Endothelial cell (in vitro differentiated cells): ENCODE measurements at regions not wholly inside any gene's neighbourhood (a gene's known extent, or its start where the extent isn't known, plus 50 kb on each side); places are given as distances from the start of the nearest gene placed in this dataset.
"Not testable (repeated sequence)": the region's sequence is repeated elsewhere in the genome, so short reads cannot be mapped to it uniquely, and the experiment has no call there.

Experiments used
- DNase-seq: peaks from one replicate; pipeline ENCODE4 v3.0.0; 2021; ENCODE audit warnings: low spot score
- H3K27ac Mint-ChIP-seq: one replicate; pipeline ENCODE4 v1.8.0; 2021; ENCODE audit warnings: mixed read lengths, inconsistent platforms; ENCODE audit not compliant: unreplicated experiment
- H3K27me3 Mint-ChIP-seq: one replicate; pipeline ENCODE4 v1.8.0; 2021; ENCODE audit warnings: mild to moderate bottlenecking, moderate library complexity, mixed read lengths, inconsistent platforms; ENCODE audit not compliant: unreplicated experiment
- H3K36me3 Mint-ChIP-seq: one replicate; pipeline ENCODE4 v1.8.0; 2021; ENCODE audit warnings: mild to moderate bottlenecking, low read depth, mixed read lengths, inconsistent platforms; ENCODE audit not compliant: unreplicated experiment
- H3K4me1 Mint-ChIP-seq: one replicate; pipeline ENCODE4 v1.8.0; 2021; ENCODE audit warnings: mild to moderate bottlenecking, mixed read lengths, inconsistent platforms; ENCODE audit not compliant: unreplicated experiment
- H3K4me3 Mint-ChIP-seq: one replicate; pipeline ENCODE4 v1.8.0; 2021; ENCODE audit warnings: mild to moderate bottlenecking, mixed read lengths, inconsistent platforms; ENCODE audit not compliant: unreplicated experiment
- H3K9me3 Mint-ChIP-seq: one replicate; pipeline ENCODE4 v1.8.0; 2021; ENCODE audit warnings: mixed read lengths, inconsistent platforms; ENCODE audit not compliant: unreplicated experiment
- TF ChIP-seq, protein P1 (sequence below): fragments of 200-600 bp; sonication (generic); IDR thresholded peaks from one replicate; pipeline ENCODE4 v1.5.0; 2021; ENCODE audit warnings: antibody characterized with exemption; ENCODE audit not compliant: unreplicated experiment

DNA sequence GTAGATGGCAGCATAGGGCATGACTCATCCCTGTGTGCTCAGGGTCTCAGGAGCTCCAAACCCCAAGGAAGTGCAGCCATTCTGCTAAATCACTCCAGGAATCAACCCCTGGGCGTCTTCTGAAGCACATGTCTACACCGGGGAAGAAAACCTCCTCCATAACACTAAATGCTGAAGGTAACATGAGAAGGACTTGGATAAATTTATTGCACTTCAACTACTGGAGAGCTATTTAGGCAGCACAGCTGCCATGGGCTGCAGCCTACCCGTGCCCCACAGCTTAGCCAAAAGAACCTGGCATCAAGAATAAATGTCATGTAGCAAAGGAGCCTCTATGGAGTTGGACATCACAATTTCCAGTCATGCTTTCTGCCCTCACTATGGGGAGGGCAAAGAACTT is 141.7 kb downstream of the GPCPD1 start:
- H3K4me1 Mint-ChIP-seq = no peaks in the 10 kb centered on the region
- DNase-seq = no peak
- TF ChIP-seq, protein P1, sequence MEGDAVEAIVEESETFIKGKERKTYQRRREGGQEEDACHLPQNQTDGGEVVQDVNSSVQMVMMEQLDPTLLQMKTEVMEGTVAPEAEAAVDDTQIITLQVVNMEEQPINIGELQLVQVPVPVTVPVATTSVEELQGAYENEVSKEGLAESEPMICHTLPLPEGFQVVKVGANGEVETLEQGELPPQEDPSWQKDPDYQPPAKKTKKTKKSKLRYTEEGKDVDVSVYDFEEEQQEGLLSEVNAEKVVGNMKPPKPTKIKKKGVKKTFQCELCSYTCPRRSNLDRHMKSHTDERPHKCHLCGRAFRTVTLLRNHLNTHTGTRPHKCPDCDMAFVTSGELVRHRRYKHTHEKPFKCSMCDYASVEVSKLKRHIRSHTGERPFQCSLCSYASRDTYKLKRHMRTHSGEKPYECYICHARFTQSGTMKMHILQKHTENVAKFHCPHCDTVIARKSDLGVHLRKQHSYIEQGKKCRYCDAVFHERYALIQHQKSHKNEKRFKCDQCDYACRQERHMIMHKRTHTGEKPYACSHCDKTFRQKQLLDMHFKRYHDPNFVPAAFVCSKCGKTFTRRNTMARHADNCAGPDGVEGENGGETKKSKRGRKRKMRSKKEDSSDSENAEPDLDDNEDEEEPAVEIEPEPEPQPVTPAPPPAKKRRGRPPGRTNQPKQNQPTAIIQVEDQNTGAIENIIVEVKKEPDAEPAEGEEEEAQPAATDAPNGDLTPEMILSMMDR = no peak
- no peaks in the 10 kb centered on the region for H3K9me3 Mint-ChIP-seq
- no peaks in the 10 kb centered on the region for H3K36me3 Mint-ChIP-seq
- no peak overlapping the region for H3K4me3 Mint-ChIP-seq
- no peaks in the 10 kb centered on the region for H3K27me3 Mint-ChIP-seq
- no peak overlapping the region for H3K27ac Mint-ChIP-seq

DNA sequence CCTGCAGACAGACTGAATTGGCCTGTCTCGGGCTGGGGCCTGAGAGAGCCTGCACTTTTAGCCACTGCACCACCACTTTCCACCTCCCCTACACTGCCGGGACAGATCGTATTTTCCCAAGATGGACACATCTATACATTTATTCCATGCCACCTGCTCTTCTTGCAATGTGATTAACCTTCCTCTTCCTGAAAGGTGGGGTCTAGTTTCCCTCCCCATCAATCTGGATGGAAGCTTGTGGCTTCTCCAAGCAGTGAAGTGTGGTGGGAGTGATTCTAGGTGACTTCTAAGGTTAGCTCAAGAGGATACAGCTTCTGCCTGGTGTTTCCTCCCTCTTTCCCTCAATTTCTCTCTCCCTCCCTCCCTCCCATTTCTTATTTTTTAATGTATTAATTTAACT is 143.7 kb downstream of the GPCPD1 start:
- Mint-ChIP-seq H3K36me3 (no peaks in the 10 kb centered on the region), H3K4me1 (no peaks in the 10 kb centered on the region), H3K9me3 (no peaks in the 10 kb centered on the region), H3K4me3 (no peak overlapping the region), H3K27ac (no peak overlapping the region), H3K27me3 (no peaks in the 10 kb centered on the region)
- TF ChIP-seq, protein P1 = no peak
- DNase-seq = no peak

GRCh38 chr20:5465604-5465927 is 145.2 kb downstream of the GPCPD1 start:
- no peak for DNase-seq
- no peaks in the 10 kb centered on the region for H3K27me3 Mint-ChIP-seq
- TF ChIP-seq, protein P1 = no peak
- no peaks in the 10 kb centered on the region for H3K9me3 Mint-ChIP-seq
- no peak overlapping the region for H3K27ac Mint-ChIP-seq
- H3K4me3 Mint-ChIP-seq = no peak overlapping the region
- H3K36me3 Mint-ChIP-seq = no peaks in the 10 kb centered on the region
- no peaks in the 10 kb centered on the region for H3K4me1 Mint-ChIP-seq

- H3K36me3 Mint-ChIP-seq = no peaks in the 10 kb centered on the region
- no peak overlapping the region for H3K27ac Mint-ChIP-seq
- no peaks in the 10 kb centered on the region for H3K4me1 Mint-ChIP-seq
- H3K9me3 Mint-ChIP-seq = no peaks in the 10 kb centered on the region
- DNase-seq = no peak
- no peak overlapping the region for H3K4me3 Mint-ChIP-seq
- TF ChIP-seq, protein P1 = no peak
- no peaks in the 10 kb centered on the region for H3K27me3 Mint-ChIP-seq
Observed at GRCh38 chr20:5464901-5465603, 145.8 kb downstream of the GPCPD1 start.

DNA sequence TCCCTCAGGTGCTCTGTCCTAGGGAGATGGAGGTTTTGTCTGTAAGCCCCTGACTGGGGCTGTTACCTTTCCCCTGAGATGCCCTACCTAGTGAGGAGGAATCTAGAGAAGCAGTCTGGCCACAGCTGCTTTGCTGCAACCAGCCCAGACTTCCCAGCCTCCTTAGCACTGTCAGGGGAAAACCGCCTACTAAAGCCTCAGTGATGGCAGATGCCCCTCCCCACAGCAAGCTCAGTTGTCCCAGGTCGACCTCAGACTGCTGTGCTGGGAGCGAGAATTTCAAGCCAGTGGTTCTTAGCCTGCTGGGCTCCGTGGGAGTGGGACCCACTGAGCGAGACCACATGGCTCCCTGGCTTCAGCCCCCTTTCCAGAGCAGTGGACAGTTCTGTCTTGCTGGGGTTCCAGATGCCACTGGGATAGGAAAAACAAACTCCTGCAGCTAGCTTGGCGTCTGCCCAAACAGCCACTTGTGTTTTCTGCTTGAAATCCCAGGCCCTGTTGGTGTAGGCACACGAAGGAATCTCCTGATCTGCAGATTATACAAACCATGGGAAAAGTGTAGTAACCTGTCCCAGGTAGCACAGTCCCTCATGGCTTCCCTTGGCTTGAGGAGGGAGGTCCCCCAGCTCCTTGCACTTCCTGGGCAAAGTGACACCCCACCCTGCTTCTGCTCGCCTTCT is 146.4 kb upstream of the PROKR2 start:
- Mint-ChIP-seq H3K27ac (no peak overlapping the region), H3K9me3 (no peaks in the 10 kb centered on the region), H3K4me3 (no peak overlapping the region), H3K27me3 (no peaks in the 10 kb centered on the region), H3K4me1 (no peaks in the 10 kb centered on the region), H3K36me3 (no peaks in the 10 kb centered on the region)
- TF ChIP-seq, protein P1 = no peak
- no peak for DNase-seq

DNA sequence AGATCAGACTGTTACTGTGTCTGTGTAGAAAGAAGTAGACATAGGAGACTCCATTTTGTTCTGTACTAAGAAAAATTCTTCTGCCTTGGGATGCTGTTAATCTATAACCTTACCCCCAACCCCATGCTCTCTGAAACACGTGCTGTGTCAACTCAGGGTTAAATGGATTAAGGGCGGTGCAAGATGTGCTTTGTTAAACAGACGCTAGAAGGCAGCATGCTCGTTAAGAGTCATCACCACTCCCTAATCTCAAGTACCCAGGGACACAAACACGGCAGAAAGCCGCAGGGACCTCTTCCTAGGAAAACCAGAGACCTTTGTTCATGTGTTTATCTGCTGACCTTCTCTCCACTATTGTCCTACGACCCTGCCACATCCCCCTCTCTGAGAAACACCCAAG is 137.0 kb upstream of the PROKR2 start:
- not testable (repeated sequence) for H3K4me3 Mint-ChIP-seq, H3K27me3 Mint-ChIP-seq, H3K9me3 Mint-ChIP-seq, H3K36me3 Mint-ChIP-seq, H3K27ac Mint-ChIP-seq, DNase-seq, H3K4me1 Mint-ChIP-seq

DNA sequence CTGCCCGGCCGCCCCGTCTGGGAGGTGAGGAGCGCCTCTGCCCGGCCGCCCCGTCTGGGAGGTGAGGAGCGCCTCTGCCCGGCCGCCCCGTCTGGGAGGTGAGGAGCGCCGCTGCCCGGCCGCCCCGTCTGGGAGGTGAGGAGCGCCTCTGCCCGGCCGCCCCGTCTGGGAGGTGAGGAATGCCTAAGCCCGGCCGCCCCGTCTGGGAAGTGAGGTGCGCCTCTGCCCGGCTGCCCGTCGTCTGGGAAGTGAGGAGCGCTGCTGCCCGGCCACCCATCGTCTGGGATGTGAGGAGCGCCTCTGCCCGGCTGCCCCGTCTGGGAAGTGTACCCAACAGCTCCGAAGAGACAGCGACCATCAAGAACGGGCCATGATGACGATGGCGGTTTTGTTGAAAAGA is 136.6 kb upstream of the PROKR2 start:
- not testable (repeated sequence) for DNase-seq, H3K9me3 Mint-ChIP-seq, H3K4me3 Mint-ChIP-seq, H3K27me3 Mint-ChIP-seq, H3K4me1 Mint-ChIP-seq, H3K36me3 Mint-ChIP-seq, H3K27ac Mint-ChIP-seq
